Fibroblast of gingiva (primary cell): ENCODE measurements at regions not wholly inside any gene's neighbourhood (a gene's known extent, or its start where the extent isn't known, plus 50 kb on each side); places are given as distances from the start of the nearest gene placed in this dataset.

Source experiments
- DNase-seq: peaks from one replicate; pipeline ENCODE4 v3.0.0-alpha.2; 2011; ENCODE audit warnings: low read depth

GRCh38 chr10:92747066-92747465 is 57.3 kb downstream of the HHEX start:
- DNase-seq = no peak

DNA sequence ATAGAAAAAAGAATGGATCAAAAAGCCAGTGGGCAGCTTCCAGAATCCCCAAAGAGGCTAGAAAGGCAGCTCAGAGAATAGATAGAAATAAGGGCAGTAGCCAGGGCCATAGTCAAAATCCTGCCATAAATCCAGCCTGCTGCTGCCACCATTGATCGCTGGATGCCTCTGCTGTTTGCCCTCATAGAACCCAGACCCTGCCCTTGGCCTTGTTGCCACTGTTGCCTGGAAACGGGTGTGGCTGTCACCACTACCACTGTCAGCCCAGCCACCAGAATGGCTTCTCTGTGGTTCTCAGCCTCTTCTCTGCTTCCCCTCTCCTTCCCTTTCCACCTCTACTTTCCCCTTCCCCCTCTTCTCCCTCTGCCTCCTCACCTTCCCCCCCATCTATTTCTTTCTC is 57.8 kb downstream of the HHEX start:
- DNase-seq = no peak

GRCh38 chr10:92750791-92751533 is 61.2 kb downstream of the HHEX start:
- peak; percentile 54 for DNase-seq

- DNase-seq = no peak
These were observed 61.7 kb downstream of the HHEX start for GRCh38 chr10:92751534-92751811.

DNA sequence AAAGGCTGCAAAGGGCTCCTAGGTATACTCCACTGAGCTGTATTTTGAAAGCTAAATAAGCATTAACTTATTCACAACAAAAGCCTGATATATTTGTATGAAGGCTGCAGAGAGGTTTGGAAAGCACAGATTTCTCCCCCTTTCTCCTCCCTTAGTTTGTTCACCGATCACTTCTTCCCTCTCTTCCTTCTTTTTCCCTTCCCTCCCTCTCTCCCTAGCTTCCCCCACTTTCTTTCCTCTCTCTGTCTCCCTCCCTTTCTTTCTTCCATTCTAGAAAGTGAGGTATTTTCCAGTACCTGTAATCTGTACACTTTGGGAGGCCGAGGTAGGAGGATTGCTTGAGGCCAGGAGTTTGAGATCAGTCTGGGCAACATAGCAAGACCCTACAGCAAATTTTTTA is 62.1 kb downstream of the HHEX start:
- no peak for DNase-seq

- DNase-seq = no peak
These were observed 64.1 kb downstream of the HHEX start for GRCh38 chr10:92753865-92754264.

DNA sequence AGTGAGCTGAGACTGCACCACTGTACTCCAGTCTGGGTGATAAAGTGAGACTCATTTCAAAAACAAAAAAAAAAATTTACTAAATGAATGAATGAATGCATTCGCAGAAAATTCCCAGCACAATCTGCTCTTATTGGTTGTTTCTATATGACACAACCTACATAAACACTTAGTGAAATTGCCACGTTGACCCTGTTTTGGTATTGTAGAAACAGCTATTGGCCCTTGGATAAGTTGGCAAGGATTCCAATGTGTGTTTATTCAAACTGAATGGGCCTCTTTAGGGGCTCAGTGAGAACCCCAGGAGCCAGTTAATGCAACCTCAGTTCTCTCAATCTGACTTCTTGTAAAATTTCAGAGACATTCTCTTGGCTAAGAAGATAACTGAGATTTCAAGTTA is 66.0 kb downstream of the HHEX start:
- DNase-seq = no peak

DNA sequence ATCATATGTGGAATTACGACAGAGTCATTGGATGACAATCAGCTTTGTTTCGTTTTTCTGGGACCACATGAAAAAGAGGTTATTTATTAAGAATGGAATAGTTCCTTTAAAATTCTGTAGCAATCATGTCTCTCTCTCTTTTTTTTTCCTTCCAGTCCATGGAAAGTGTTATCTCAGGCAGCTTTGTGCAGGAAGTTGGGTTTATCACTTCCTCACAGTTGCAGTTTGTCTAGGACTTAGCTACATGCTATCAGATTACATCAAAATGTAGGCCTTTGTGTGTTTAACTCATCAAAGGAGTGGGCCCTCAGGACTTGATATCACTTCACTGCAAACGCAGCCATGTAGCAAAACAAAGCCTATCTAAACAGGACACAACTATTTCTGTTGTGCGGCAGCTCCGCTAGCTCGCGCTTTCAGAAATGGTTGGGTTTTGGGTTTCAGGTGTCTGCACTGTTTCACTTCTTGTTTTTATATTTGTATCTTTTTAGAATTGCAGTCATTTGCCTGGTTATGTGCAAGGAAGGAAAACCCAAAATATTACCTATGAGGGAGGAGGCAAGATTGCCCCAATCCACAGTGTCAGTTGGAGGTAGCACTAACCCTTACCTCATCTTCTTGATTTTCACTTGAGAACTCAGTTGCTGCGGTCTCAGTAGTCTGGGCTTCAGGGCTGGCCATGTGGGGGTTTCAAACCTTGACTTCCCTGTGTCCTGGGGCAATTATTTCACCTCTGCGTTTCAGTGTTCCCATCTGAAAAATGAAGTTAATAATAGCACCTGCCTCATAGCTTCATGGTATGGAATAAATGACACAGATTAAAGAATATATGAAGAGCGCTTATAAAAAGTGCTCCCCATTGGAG is 66.7 kb downstream of the HHEX start:
- no peak for DNase-seq

DNA sequence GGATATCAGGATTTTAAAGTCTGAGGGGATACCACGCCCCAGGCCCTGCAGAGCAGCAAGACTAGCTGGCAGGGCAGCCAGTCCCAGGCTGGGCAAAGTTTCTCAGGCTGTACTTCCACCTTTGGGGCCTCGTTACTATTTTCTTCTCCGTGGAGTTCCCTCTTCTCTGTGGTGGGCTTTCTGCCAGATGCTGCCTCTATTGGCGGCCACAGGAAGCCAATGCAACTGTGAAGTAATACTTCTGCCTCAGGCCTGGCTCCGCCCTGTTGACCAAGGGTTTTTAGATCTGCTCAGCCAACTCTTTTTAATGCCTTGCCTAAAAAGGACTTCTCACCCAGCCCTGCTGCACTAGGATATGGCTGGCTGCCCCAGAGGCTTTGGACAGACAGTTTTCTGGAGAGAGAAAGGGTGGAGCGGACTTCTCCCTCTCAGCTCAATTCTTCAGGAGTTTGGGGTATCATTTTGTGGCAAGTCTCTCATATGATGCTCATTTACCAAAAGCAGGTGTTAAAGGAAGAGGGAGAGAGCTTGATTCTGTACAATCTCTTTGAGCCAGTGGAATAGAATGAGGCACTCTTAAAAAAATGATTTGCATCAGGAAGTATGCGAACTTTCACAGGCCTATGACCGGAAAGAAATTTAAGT is 67.4 kb downstream of the HHEX start:
- DNase-seq = peak; percentile 81

DNA sequence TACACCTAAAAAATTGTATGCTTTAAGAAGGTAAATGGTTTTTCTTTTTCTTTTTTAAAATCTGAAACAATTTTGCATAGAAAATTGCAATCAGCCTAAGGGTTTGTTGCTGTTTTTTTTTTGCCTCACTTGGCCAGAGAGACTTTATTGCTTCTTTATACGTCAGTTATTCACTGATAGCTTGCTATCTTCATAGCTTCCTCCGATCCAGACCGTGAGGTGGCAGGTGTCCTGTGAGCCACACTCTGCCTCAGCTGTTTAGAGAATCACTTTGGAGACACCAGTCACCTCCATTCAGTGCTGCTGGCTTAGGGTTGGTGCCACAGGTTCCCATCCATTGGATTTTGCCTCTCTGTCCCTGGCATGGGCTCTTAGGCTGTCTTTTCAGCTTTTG is 68.0 kb downstream of the HHEX start:
- no peak for DNase-seq

DNA sequence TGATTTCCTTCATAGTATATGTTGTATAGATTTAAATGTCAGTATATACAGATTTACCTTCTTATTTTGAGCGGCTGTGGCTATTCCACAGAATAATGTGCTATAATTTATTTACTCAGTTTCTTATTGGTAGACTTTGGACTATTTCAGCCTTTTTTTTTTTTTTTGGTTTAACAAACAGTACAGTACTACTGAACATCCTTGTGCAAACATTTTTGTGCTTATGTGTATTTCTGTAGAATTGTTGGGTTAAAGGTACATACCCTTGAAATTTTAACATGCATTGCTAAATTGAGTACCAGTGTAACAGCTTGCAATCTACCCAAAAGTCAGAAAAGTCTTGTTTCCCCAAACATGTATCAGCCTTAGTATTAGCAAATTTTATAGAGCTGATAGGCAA is 68.8 kb downstream of the HHEX start:
- no peak for DNase-seq

- peak; percentile 82 for DNase-seq
These were observed 70.9 kb downstream of the HHEX start for GRCh38 chr10:92760609-92761008.

GRCh38 chr10:92761571-92761970 is 71.8 kb downstream of the HHEX start:
- peak; percentile 46 for DNase-seq

- no peak for DNase-seq
These were observed 73.9 kb downstream of the HHEX start for GRCh38 chr10:92763634-92764155.

- no peak for DNase-seq
These were observed 76.7 kb downstream of the HHEX start for GRCh38 chr10:92766451-92766850.

DNA sequence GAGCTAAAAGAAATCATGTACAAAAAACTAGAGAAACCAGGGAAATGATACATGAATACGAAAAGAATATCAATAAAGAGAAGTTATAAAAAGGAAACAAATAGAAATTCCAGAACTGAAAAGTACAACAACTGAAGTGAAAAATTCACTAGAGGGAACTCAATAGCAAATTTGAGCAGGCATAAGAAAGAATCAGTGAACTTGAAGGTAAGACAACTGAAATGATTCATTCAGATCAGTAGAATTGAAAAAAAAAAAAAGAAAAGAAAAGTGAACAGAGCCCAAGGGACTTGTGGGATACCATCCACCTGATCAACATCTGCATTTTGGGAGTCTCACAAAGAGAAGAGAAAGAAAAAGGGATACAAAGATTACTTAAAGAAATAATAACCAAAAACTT is 78.3 kb downstream of the HHEX start:
- no peak for DNase-seq

DNA sequence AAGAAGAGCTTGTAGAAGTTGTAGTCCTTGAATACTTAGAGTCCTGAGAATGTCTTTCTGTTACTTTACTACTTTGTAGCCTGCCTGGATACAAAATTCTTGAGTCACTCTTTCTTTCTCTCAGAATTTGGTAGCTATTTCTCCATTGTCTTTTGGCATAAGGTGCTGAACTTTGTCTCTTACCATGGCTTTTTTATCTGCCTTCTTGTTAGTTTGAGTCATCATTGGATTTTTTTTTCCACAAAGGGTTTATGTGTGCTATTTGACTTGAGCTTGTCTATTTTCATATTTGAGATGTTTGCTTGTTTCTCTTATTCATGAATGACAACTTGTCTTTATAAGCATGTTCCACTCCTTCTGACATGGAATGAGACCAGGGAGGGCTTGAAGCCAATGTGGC is 74.5 kb upstream of the EXOC6 start:
- DNase-seq = no peak

- no peak for DNase-seq
These were observed 70.2 kb upstream of the EXOC6 start for GRCh38 chr10:92778091-92778490.

DNA sequence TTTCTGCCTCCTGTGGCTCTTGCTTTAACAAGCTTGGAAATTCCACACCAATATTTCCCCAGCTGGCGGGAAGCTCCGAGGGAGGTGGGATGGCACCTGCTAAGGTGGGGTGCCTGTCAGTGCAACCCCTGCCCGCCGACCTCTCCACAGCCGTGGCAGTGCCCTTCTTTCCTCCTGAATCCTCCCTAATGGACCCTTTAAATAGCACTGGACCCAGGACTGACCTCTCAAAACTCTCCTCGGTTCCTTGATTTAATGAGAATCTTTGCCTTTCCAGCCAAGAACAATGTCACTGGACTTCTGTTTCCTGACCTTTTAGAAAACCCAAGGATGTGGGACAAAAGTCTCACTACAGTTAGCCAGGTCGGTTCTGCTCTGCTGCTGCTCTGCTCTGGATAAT is 63.2 kb upstream of the EXOC6 start:
- no peak for DNase-seq

- no peak for DNase-seq
These were observed 60.7 kb upstream of the EXOC6 start for GRCh38 chr10:92787557-92788152.

- no peak for DNase-seq
These were observed 59.3 kb upstream of the EXOC6 start for GRCh38 chr10:92789067-92789466.

DNA sequence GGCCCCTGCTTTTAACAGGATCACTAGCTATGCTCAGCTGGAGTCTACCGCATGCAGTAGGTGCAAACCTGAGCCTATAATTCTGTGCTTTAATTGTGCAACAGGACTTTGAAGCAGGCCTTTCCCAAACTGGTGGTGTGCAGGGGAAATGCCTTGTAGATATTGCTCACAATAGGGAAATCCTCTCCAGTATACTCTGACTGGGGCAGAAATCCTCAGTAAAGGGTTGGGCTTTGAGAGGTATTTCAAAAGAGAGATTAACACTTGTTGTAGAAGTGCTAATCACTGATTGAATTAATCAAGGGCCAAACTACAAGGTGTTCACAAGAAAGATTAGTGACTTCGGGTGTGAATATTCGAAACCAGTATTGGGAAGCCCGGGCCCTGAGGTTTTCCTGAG is 58.5 kb upstream of the EXOC6 start:
- no peak for DNase-seq

- DNase-seq = no peak
These were observed 57.9 kb upstream of the EXOC6 start for GRCh38 chr10:92790440-92790839.
